Fibroblast of mammary gland (primary cell): ENCODE measurements at regions not wholly inside any gene's neighbourhood (a gene's known extent, or its start where the extent isn't known, plus 50 kb on each side); places are given as distances from the start of the nearest gene placed in this dataset.
A peak's percentile ranks its signal among the peaks of the same experiment; 100 is the strongest.

Source experiments
- DNase-seq: peaks from one replicate; pipeline ENCODE4 v3.0.0-alpha.2; 2010; ENCODE audit warnings: low read depth
- H3K4me3 ChIP-seq: 2 replicates; pipeline ENCODE4 v1.5.1; 2011; ENCODE audit warnings: low read depth, mild to moderate bottlenecking, low read length, moderate library complexity; ENCODE audit not compliant: control insufficient read depth
- TF ChIP-seq, protein P1 (sequence below): conservative IDR thresholded peaks from 2 replicates; pipeline ENCODE4 v1.5.1; 2011; ENCODE audit warnings: low read depth, low read length, inconsistent platforms; ENCODE audit not compliant: control insufficient read depth, insufficient read depth

DNA sequence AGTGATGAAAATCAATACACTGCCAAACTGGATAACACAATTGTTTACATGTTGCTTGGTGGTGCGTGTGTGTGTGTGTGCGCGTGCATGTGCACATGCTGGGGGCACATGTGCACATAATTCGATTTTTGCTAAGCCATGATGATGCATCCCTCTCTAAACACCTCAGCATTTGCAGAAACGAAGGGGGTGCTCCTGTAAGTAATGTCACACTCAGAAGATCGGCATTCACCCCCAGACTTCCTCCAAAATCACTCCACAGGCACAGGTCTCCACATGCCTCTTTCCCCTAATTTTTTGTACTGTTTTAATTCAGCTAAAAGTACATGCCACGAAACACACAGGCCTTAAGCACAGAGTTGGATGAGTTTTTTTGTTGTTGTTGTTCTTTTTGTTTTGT is 341.5 kb downstream of the SHANK2 start:
- TF ChIP-seq, protein P1, sequence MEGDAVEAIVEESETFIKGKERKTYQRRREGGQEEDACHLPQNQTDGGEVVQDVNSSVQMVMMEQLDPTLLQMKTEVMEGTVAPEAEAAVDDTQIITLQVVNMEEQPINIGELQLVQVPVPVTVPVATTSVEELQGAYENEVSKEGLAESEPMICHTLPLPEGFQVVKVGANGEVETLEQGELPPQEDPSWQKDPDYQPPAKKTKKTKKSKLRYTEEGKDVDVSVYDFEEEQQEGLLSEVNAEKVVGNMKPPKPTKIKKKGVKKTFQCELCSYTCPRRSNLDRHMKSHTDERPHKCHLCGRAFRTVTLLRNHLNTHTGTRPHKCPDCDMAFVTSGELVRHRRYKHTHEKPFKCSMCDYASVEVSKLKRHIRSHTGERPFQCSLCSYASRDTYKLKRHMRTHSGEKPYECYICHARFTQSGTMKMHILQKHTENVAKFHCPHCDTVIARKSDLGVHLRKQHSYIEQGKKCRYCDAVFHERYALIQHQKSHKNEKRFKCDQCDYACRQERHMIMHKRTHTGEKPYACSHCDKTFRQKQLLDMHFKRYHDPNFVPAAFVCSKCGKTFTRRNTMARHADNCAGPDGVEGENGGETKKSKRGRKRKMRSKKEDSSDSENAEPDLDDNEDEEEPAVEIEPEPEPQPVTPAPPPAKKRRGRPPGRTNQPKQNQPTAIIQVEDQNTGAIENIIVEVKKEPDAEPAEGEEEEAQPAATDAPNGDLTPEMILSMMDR, result no peak
- H3K4me3 ChIP-seq, result no peak overlapping the region
- no peak for DNase-seq

DNA sequence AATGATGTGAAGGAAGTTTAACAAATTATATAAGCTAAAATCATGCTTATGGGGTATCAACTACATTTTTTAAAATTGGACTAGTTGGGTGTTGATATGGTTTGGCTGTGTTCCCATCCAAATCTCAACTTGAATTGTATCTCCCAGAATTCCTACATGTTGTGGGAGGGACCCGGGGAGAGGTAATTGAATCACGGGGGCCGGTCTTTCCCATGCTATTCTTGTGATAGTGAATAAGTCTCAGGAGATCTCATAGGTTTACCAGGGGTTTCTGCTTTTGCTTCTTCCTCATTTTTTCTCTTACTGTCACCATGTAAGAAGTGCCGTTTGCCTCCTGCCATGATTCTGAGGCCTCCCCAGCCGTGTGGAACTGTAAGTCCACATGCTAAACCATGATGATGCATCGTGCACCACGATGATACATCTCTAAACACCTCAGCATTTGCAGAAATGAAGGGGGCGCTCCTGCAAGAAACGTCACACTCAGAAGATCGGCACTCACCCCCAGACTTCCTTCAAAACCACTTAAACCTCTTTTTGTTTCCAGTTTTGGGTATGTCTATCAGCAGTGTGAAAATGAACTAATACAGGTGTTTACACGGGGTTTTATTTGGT is 340.0 kb downstream of the SHANK2 start:
- TF ChIP-seq, protein P1, result no peak
- DNase-seq, result peak; percentile 30
- no peak overlapping the region for H3K4me3 ChIP-seq

DNA sequence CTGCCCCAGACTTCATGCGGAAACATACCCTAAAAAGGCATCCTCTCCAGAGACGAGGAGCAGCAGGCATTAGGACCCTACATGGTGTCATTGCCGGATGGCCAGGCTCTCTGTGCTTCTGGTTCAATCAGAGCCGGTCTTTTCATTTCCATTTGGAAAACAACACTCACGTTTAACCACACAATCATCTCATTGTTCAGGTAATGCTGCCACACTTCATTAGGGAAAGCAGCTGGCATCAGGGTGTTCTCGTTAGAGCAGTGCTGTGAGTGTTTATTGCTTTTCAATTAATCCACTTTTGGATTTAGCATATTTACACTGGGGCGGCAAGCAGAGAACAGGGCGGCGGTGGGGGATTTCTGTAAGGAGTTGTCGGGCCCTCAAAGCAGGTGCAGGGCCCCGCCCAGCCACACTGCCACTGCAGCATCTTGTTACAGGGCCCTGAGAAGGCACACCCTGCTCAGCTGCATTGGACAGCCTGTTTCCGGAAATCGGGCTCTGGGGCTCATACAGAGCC is 338.6 kb downstream of the SHANK2 start:
- H3K4me3 ChIP-seq, result no peak overlapping the region
- TF ChIP-seq, protein P1, result no peak
- DNase-seq, result no peak

DNA sequence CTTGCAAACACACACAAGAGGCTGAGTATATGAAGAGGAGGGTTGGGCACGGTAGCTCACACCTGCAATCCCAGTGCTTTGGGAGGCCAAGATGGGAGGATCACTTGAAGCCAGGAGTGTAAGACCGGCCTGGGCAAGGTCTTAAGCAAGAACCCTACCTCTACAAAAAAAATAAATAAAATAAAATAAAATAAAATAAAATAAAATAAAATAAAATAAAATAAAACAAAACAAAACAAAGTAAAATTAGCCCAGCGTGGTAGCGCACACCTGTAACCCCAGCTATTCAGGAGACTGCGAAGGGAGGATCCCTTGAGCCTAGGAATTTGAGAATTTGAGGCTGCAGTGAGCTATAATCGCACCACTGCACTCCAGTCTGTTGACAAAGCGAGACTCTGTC is 337.9 kb downstream of the SHANK2 start:
- TF ChIP-seq, protein P1, result no peak
- H3K4me3 ChIP-seq, result no peak overlapping the region
- DNase-seq, result no peak

DNA sequence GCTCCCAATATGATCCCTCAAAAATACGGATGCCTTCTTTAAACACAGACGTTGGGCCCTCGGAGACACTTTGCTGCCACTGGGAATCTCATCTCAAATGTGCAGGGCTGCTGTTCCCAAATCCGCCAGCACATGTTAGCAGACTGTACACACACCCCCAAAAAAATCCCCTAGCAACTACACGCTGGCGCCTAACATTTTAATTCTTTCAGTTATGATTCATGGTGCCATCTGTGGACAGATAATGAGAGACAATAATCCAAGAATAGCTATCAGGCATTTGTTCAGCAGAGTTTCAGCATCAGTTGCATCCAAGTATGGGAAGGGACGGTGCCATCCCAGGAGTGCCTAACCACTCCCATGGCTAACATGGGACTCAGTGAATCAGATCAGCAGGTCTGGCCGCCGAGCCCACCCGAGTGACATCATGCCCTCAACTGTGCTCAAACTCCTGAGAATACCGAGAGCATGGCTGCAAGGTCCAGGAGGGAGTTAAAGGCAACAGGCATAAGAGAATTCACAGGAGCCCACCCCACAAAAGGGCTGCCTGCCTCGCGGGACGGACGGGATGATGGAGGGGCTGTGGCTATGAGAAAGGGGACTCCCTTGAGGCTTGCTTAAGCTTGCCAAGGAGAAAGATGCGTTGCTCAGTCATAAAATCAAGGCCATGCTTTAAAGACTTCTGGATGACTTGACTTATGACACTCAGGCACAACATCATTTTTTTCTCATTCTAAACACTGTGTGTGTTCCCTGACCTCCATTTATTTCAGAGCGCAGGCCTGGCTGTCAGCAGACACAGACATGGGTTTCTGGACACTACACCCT is 337.0 kb downstream of the SHANK2 start:
- TF ChIP-seq, protein P1, result no peak
- DNase-seq, result no peak
- no peak overlapping the region for H3K4me3 ChIP-seq

DNA sequence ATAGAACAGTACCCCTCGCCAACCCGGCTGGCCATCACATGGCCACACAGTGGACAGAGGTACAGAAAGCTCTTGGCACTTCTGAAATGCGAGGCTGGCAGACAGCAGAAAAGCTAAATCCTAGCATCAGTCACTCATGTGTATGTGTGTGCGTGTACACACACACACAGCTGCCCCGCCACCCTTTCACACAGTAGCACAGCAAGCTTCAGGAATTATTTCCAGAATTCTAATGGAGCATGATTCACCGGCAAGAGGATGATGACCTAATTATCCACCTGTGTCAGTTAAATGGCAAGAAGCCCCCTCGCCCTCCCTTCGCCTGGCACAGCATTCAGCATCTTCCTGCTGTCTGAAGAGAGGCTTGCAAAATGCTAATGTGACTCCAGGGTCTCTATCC is 336.0 kb downstream of the SHANK2 start:
- TF ChIP-seq, protein P1, result no peak
- DNase-seq, result no peak

More for the DNA sequence above, 336.0 kb downstream of the SHANK2 start:
- H3K4me3 ChIP-seq, result no peak overlapping the region
